ENCODE measurements at regions not wholly inside any gene's neighbourhood (a gene's known extent, or its start where the extent isn't known, plus 50 kb on each side); places are given as distances from the start of the nearest gene placed in this dataset.

DNA sequence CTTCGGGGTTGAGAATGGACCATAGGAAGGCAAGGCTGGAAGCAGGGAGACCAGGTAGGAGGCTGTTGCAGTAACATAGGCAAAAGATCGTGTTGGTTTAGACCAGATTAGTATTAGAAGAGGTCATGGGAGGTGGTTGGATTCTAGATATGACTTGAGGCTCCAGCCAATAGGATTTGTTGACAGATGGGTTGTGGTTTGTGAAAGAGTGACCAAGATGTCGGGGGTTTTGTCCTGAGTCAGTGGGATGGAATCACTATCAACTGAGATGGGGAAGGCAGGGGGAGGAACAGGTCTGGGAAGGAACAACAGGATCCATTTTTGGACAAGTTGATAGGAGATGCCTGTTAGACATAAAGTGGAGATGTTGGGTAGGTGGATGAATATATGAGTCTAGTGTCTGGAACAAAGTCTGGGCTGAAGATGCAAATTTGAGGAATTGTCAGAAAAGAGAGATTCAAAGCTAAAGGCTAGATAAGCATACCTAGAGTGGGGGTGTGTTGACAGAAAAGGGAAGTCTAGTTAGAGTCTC lies 95.5 kb upstream of the NPHP3 start:
- Histone ChIP-seq H4K20me1 (replicated peaks; ENCODE audit: control insufficient read depth, insufficient read depth, low read length) (no peaks in the 10 kb centered on the region), H3K36me3 (ENCODE audit: control insufficient read depth, insufficient read depth, low read length) (no peaks in the 10 kb centered on the region), H2AFZ (ENCODE audit: low read depth, low read length) (no peak overlapping the region), H3K4me1 (replicated peaks in 1 of 2; ENCODE audit: control insufficient read depth in 2 of 2, insufficient read depth in 2 of 2, low read length in 2 of 2) (peaks cover 5 to 6% of the 10 kb centered on the region in 2 experiments; a peak in 3 of 5 replicates), H3K79me2 (ENCODE audit: control insufficient read depth, insufficient read depth, low read length) (no peaks in the 10 kb centered on the region), H3K27me3 (ENCODE audit: control insufficient read depth in 2 of 2, insufficient read depth in 2 of 2, low read length in 2 of 2) (no peaks in the 10 kb centered on the region), H3K9me3 (replicated peaks; ENCODE audit: control insufficient read depth, insufficient read depth, low read depth, low read length) (no peaks in the 10 kb centered on the region), H3K4me2 (ENCODE audit: insufficient read depth, low read length) (no peak overlapping the region), H3K27ac (ENCODE audit: extremely low read depth, low read depth, low read length) (no peak overlapping the region), H3K4me3 (no peak overlapping the region), H3K9me1 (ENCODE audit: control insufficient read depth, insufficient read depth, low read length) (no peaks in the 10 kb centered on the region), H3K9ac (ENCODE audit: insufficient read depth in 1 of 2, low read depth in 2 of 2, low read length in 2 of 2) (no peak overlapping the region)
- 15% methylated on average over 3 of the region's 3 CpGs for WGBS (ENCODE audit: insufficient coverage, low coverage, missing lambda C conversion rate)
- ATAC-seq (no peak), DNase-seq (ENCODE audit: extremely low read depth in 1 of 4, low spot score in 3 of 4) (peak in 1 of 4 experiments; percentile 2), FAIRE-seq (no peak)
- ChIA-PET CTCF (ENCODE audit: low intra/inter-chr PET ratio) (no interaction called here), POLR2A (no interaction called here)
- intact Hi-C loops (cut with micrococcal nuclease) = no loop called here
- in situ Hi-C loops (cut with MboI) = no loop called here
- BruUV-seq (replicated peaks) = no TSS peak
- TF ChIP-seq PHB2 (IDR thresholded peaks at IDR 0.05; ENCODE audit: low read depth) (no peak), KAT8 (IDR thresholded peaks at IDR 0.05; ENCODE audit: low read depth) (no peak), ZBTB8A (IDR thresholded peaks at IDR 0.05; ENCODE audit: partially characterized antibody) (no peak), DIDO1 (tag; IDR thresholded peaks at IDR 0.05; ENCODE audit: low read depth) (no peak), HNRNPL (IDR thresholded peaks at IDR 0.05; ENCODE audit: low read depth, low read length) (no peak), MTA2 (IDR thresholded peaks at IDR 0.05; ENCODE audit: low read depth) (no peak), ZNF174 (CRISPR knock-in tag; IDR thresholded peaks at IDR 0.05) (no peak), ZBTB17 (CRISPR knock-in tag; IDR thresholded peaks at IDR 0.05) (peak; percentile 92), SMARCA5 (IDR thresholded peaks at IDR 0.05) (no peak), ARID1B (IDR thresholded peaks at IDR 0.05) (peak; percentile 47; the same call in 1 of the 2 replicates), ZFP30 (CRISPR knock-in tag; IDR thresholded peaks at IDR 0.05; ENCODE audit: borderline replicate concordance) (no peak), ZNF175 (CRISPR knock-in tag; IDR thresholded peaks at IDR 0.05; ENCODE audit: low read depth) (no peak), ZNF224 (CRISPR knock-in tag; IDR thresholded peaks at IDR 0.05) (no peak), FOSL1 (tag; conservative IDR thresholded peaks at IDR 0.05) (no peak)
- TF ChIP-seq, protein P1, sequence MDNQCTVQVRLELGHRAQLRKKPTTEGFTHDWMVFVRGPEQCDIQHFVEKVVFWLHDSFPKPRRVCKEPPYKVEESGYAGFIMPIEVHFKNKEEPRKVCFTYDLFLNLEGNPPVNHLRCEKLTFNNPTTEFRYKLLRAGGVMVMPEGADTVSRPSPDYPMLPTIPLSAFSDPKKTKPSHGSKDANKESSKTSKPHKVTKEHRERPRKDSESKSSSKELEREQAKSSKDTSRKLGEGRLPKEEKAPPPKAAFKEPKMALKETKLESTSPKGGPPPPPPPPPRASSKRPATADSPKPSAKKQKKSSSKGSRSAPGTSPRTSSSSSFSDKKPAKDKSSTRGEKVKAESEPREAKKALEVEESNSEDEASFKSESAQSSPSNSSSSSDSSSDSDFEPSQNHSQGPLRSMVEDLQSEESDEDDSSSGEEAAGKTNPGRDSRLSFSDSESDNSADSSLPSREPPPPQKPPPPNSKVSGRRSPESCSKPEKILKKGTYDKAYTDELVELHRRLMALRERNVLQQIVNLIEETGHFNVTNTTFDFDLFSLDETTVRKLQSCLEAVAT (IDR thresholded peaks at IDR 0.05) = peak in 1 of 2 experiments; percentile 62; a peak in 2 of 4 replicates
- TF ChIP-seq, protein P2, sequence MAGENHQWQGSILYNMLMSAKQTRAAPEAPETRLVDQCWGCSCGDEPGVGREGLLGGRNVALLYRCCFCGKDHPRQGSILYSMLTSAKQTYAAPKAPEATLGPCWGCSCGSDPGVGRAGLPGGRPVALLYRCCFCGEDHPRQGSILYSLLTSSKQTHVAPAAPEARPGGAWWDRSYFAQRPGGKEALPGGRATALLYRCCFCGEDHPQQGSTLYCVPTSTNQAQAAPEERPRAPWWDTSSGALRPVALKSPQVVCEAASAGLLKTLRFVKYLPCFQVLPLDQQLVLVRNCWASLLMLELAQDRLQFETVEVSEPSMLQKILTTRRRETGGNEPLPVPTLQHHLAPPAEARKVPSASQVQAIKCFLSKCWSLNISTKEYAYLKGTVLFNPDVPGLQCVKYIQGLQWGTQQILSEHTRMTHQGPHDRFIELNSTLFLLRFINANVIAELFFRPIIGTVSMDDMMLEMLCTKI (IDR thresholded peaks at IDR 0.05; ENCODE audit: partially characterized antibody) = no peak
